HUES48 (cell line): ENCODE measurements at regions not wholly inside any gene's neighbourhood (a gene's known extent, or its start where the extent isn't known, plus 50 kb on each side); places are given as distances from the start of the nearest gene placed in this dataset.

Experiments
- H3K27ac ChIP-seq: one replicate; pipeline ENCODE4 v1.7.0; 2013; ENCODE audit warnings: low read depth, low read length, inconsistent platforms
- H3K27me3 ChIP-seq: 2 replicates; pipeline ENCODE4 v1.6.1; 2013; ENCODE audit warnings: mild to moderate bottlenecking, low read length; ENCODE audit not compliant: control insufficient read depth, insufficient read depth
- H3K36me3 ChIP-seq: 2 replicates; pipeline ENCODE4 v1.6.1; 2013; ENCODE audit warnings: low read length; ENCODE audit not compliant: control insufficient read depth, insufficient read depth
- H3K4me1 ChIP-seq: 2 replicates; pipeline ENCODE4 v1.6.1; 2013; ENCODE audit warnings: mild to moderate bottlenecking, low read length; ENCODE audit not compliant: control insufficient read depth, insufficient read depth
- H3K4me3 ChIP-seq: 2 replicates; pipeline ENCODE4 v1.5.1; 2013; ENCODE audit warnings: mild to moderate bottlenecking, low read depth, low read length
- H3K9ac ChIP-seq: 2 replicates; pipeline ENCODE4 v1.6.1; 2013; ENCODE audit warnings: mild to moderate bottlenecking, low read depth, low read length, moderate library complexity
- H3K9me3 ChIP-seq: 2 replicates; pipeline ENCODE4 v1.6.1; 2013; ENCODE audit warnings: low read length; ENCODE audit not compliant: control insufficient read depth, insufficient read depth

- peaks cover 3% of the 10 kb centered on the region; the same call in 1 of the 2 replicates for H3K9me3 ChIP-seq
- no peaks in the 10 kb centered on the region for H3K36me3 ChIP-seq
Observed at GRCh38 chr1:2879026-2879425, 77.5 kb upstream of the TTC34 start.

GRCh38 chr1:2879591-2879990, 78.1 kb upstream of the TTC34 start:
- Histone ChIP-seq H3K27me3 (no peaks in the 10 kb centered on the region), H3K4me3 (no peak overlapping the region), H3K4me1 (no peaks in the 10 kb centered on the region), H3K27ac (no peak overlapping the region), H3K9me3 (peaks cover 3% of the 10 kb centered on the region; the same call in 1 of the 2 replicates), H3K9ac (no peak overlapping the region), H3K36me3 (no peaks in the 10 kb centered on the region)

More at GRCh38 chr1:2879026-2879425, 77.5 kb upstream of the TTC34 start:
- no peak overlapping the region for H3K9ac ChIP-seq
- no peak overlapping the region for H3K27ac ChIP-seq
- H3K27me3 ChIP-seq = no peaks in the 10 kb centered on the region
- no peaks in the 10 kb centered on the region for H3K4me1 ChIP-seq
- no peak overlapping the region for H3K4me3 ChIP-seq

GRCh38 chr1:2880086-2880485, 78.6 kb upstream of the TTC34 start:
- Histone ChIP-seq H3K9me3 (peaks cover 3% of the 10 kb centered on the region; the same call in 1 of the 2 replicates), H3K9ac (no peak overlapping the region), H3K4me1 (no peaks in the 10 kb centered on the region), H3K36me3 (no peaks in the 10 kb centered on the region), H3K27ac (no peak overlapping the region), H3K4me3 (no peak overlapping the region), H3K27me3 (no peaks in the 10 kb centered on the region)

- H3K27ac ChIP-seq = no peak overlapping the region
- H3K27me3 ChIP-seq = no peaks in the 10 kb centered on the region
- no peaks in the 10 kb centered on the region for H3K36me3 ChIP-seq
- no peak overlapping the region for H3K9ac ChIP-seq
- peaks cover 3% of the 10 kb centered on the region; the same call in 1 of the 2 replicates for H3K9me3 ChIP-seq
- no peak overlapping the region for H3K4me3 ChIP-seq
- H3K4me1 ChIP-seq = no peaks in the 10 kb centered on the region
Observed at GRCh38 chr1:2880812-2881295, 79.4 kb upstream of the TTC34 start.

- no peak overlapping the region for H3K27ac ChIP-seq
- H3K9ac ChIP-seq = no peak overlapping the region
- H3K36me3 ChIP-seq = no peaks in the 10 kb centered on the region
- no peaks in the 10 kb centered on the region for H3K27me3 ChIP-seq
- H3K4me3 ChIP-seq = no peak overlapping the region
- peaks cover 3% of the 10 kb centered on the region; the same call in 1 of the 2 replicates for H3K9me3 ChIP-seq
- H3K4me1 ChIP-seq = no peaks in the 10 kb centered on the region
Observed at GRCh38 chr1:2881556-2881955, 80.1 kb upstream of the TTC34 start.

- Histone ChIP-seq H3K9ac (no peak overlapping the region), H3K36me3 (no peaks in the 10 kb centered on the region), H3K27me3 (no peaks in the 10 kb centered on the region), H3K27ac (no peak overlapping the region), H3K4me3 (no peak overlapping the region), H3K4me1 (no peaks in the 10 kb centered on the region), H3K9me3 (peaks cover 3% of the 10 kb centered on the region; the same call in 1 of the 2 replicates)
Observed at GRCh38 chr1:2882966-2883696, 81.6 kb upstream of the TTC34 start.

GRCh38 chr1:2885001-2885400, 83.5 kb upstream of the TTC34 start:
- Histone ChIP-seq H3K9ac (no peak overlapping the region), H3K27ac (no peak overlapping the region), H3K27me3 (no peaks in the 10 kb centered on the region), H3K36me3 (no peaks in the 10 kb centered on the region), H3K4me1 (no peaks in the 10 kb centered on the region), H3K4me3 (no peak overlapping the region), H3K9me3 (peaks cover 3% of the 10 kb centered on the region; the same call in 1 of the 2 replicates)

GRCh38 chr1:2886631-2887030, 85.1 kb upstream of the TTC34 start:
- H3K4me3 ChIP-seq = no peak overlapping the region
- no peak overlapping the region for H3K27ac ChIP-seq
- H3K36me3 ChIP-seq = no peaks in the 10 kb centered on the region
- H3K27me3 ChIP-seq = no peaks in the 10 kb centered on the region
- H3K9ac ChIP-seq = no peak overlapping the region
- H3K9me3 ChIP-seq = peaks cover 3% of the 10 kb centered on the region; the same call in 1 of the 2 replicates
- H3K4me1 ChIP-seq = no peaks in the 10 kb centered on the region

- H3K4me1 ChIP-seq = no peaks in the 10 kb centered on the region
- H3K9ac ChIP-seq = no peak overlapping the region
- no peaks in the 10 kb centered on the region for H3K27me3 ChIP-seq
- no peak overlapping the region for H3K4me3 ChIP-seq
- no peaks in the 10 kb centered on the region for H3K36me3 ChIP-seq
- H3K9me3 ChIP-seq = peaks cover 3% of the 10 kb centered on the region; the same call in 1 of the 2 replicates
- no peak overlapping the region for H3K27ac ChIP-seq
Observed at GRCh38 chr1:2887941-2888855, 86.7 kb upstream of the TTC34 start.

GRCh38 chr1:2890221-2890850, 88.8 kb upstream of the TTC34 start:
- Histone ChIP-seq H3K27me3 (no peaks in the 10 kb centered on the region), H3K4me1 (no peaks in the 10 kb centered on the region), H3K9ac (no peak overlapping the region), H3K36me3 (no peaks in the 10 kb centered on the region), H3K4me3 (no peak overlapping the region), H3K9me3 (peaks cover 5% of the 10 kb centered on the region; the same call in 1 of the 2 replicates), H3K27ac (no peak overlapping the region)
